AG08396 (cell line): ENCODE measurements at regions not wholly inside any gene's neighbourhood (a gene's known extent, or its start where the extent isn't known, plus 50 kb on each side); places are given as distances from the start of the nearest gene placed in this dataset.
"Not testable (repeated sequence)": the region's sequence is repeated elsewhere in the genome, so short reads cannot be mapped to it uniquely, and the experiment has no call there.

ENCODE experiments used
- DNase-seq: peaks from one replicate; pipeline ENCODE4 v3.0.0; 2012; ENCODE audit warnings: low spot score, mixed read lengths

DNA sequence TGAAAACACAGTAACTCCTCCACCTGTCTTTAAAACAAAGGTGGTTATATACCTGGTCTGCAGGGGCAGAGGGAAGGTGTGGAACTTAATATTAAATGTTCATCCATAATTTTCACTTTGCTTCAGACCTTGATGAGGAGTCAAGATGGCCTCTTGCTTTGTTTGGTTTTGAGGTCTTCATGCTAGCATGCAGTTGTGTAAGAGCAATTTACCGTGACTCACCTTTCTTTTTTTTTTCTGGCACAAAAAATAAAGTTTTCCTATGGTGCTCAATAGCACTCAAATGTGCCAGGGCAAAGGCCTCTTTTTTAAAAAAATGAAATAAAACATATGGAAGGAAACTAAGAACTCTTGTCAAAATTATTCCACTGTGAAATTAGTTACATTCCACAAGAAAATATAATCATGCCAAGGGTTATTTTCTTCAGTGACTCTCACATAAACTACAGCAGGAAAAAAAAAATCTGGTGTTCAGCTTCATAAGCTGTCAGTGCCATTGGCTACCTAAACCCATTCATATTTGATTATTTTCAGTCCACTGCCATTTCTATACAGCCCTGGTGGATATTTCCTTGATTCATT, 128.2 kb downstream of the SLC7A11 start:
- DNase-seq, result peak; percentile 38

DNA sequence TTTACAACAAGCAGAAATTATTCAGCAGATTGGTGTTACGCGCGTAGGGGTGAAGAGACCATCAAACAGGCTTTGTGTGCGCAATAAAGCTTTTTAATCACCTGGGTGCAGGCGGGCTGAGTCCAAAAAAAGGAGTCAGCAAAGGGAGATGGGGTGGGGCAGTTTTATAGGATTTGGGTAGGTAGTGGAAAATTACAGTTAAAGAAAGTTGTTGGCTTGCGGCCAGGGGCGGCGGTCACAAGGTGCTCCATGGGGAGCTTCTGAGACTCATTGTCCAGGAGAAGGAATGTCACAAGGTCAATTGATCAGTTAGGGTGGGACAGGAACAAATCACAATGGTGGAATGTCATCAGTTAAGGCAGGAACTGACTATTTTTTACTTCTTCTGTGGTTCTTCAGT, 129.3 kb downstream of the SLC7A11 start:
- not testable (repeated sequence) for DNase-seq

DNA sequence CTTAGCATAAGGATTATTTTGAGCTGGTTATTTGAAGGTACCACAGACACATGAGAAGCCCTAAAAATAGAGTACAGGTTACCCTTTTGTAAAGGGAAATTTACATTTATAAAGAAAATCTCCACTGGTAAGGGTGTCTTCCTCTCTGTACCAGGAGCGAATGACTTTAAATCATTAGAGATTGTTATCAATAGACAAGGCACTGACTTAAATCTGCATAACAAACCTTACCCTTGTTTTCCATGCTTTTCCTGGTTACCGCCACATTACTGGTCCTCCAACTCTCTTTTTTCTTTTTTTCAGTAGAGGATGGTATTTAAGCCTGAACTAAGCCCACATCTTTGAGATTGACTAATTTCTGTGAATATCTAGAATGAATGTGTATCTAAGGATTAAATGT, 129.8 kb downstream of the SLC7A11 start:
- no peak for DNase-seq

DNA sequence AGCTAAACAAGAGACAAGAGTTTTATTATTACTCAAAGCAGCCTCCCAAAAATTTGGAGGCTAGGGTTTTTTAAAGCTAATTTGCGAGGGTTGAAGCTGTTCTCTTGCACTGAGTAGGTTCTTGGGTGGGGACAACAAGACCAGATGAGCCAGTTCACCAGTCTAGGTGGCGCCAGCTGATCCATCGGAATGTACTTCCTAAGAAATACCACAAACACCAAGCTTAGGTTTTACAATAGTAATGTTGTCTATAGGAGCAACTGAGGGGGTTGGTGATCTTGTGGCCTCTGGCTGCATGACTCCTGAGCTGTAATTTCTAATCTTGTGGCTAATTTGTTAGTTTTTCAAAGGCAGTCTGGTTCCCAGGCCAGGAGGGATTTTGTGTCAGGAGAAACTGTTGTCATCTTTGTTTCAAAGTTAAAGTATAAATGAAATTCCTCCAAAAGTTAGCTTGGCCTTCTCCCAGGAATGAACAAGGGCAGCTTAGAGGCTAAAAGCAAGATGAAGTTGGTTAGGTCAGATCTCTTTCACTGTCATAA, 130.6 kb downstream of the SLC7A11 start:
- DNase-seq, result no peak

DNA sequence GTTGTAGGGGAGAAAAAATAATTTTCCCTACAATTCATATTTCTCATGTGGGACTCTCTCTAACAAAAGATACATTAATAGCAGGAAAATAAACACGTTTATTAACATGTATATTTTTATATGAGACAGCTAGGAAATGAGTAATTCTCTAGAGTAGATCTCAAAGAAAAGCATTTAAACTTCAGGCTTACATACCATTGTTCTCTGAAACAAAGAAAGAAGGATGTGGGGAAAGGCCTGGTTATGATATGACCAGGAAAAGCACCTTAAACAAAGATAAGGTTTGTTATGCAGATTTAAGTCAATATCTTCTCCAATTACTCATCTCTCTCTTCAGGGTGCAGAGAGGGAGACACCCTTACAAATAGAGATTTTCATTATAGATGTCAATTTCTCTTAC, 131.3 kb downstream of the SLC7A11 start:
- DNase-seq, result no peak

DNA sequence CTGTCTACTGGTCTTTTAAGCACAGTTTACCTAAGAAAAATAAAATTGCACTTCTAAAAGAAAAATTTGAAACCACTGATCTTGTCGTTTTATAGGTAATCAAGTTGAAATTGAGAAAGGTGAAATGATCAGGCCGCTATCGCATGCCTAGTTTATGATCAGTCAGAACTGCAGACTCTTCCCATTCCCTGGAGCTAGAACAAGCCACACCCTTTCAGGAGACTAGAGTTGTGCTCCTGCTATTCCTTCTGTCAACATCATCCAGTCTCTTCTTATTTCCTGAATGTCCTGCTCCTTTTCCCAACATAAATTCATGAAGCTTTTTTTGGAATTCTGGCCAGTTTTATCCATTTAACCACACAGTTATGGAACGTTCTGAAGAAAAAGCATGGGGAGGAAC, 135.1 kb downstream of the SLC7A11 start:
- no peak for DNase-seq

DNA sequence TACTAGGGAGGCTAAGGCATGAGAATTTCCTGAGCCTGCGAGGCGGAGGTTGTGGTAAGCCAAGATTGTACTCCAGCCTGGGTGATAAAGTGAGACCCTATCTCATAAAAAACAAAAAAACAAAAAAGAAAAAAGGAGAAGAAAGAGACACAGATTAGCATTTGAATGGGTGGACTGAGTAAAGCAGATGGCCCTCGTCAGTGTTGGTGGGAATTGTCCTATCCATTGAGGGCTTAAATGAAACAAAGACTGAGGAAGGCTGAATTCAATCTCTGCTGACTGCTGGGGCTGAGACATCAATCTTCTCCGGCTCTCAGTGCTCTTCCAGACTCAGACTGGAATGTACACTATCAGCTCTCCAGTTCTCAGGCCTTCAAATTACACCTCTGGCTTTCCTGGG, 136.8 kb downstream of the SLC7A11 start:
- DNase-seq, result no peak

DNA sequence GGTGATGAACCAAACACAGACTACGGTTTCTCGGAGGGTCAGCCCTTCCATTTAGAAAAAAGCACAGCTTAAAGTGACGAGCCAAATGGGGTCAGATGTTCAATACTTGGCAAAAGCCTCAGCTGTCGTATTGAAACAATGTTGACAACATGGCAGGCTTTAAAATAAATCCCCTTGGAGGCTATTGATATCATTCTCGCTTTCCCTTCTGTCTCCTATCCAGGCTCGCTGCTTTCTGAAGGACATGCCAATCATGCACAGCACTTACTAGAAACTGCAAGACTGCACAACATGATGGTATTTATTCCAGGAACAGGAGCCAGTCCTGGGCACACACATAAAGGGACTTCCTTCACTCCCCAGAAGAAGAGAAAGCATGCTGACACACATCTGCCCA, 137.9 kb downstream of the SLC7A11 start:
- no peak for DNase-seq

DNA sequence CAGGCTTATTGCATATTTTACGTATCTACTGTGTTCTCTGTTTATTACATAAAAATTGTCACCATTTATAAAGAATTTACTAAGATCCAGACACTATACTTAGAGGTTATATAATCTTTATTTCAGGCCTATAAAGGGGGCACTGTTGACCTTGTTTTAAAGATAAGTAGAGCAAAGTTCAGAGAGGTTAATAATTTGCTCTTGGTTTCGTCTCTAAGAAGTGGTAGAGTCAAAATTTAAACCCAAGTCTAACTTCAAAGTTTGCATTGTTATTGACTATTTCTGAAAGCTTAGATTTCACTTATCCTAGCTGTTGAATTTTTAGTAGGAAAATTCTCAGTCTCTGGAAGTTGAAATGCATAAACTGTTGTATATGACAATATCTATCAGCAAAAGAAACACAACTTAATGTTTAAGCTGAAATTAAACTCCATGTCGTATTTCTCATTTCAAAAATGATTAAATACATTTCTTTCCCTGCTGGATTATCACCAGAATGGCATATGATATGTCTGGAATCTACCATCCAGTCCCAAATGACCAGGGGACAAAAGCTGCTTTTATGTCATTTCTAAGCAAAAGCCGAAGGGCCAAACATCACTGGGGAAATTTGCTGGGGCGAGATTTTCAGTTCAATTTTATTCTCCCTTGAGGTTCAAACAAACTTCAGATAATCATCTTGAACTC, 138.4 kb downstream of the SLC7A11 start:
- no peak for DNase-seq

DNA sequence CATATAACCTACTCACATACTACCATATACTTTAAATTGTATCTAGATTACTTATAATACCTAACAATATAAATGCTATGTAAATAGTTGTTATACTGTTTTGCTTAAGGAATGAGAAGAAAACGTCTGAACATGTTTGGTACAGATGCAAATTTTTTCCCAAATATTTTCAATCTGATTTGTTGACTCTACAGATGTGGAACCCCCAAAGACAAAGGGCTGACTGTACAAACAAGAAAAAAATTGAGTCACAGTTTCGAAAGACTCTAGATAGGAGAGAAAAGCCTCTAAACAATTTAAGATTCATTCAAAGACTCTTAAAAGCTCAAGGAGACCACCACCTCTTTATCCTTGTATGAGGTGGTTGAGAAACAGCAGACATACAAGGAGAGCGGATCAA, 142.8 kb downstream of the SLC7A11 start:
- DNase-seq, result no peak

DNA sequence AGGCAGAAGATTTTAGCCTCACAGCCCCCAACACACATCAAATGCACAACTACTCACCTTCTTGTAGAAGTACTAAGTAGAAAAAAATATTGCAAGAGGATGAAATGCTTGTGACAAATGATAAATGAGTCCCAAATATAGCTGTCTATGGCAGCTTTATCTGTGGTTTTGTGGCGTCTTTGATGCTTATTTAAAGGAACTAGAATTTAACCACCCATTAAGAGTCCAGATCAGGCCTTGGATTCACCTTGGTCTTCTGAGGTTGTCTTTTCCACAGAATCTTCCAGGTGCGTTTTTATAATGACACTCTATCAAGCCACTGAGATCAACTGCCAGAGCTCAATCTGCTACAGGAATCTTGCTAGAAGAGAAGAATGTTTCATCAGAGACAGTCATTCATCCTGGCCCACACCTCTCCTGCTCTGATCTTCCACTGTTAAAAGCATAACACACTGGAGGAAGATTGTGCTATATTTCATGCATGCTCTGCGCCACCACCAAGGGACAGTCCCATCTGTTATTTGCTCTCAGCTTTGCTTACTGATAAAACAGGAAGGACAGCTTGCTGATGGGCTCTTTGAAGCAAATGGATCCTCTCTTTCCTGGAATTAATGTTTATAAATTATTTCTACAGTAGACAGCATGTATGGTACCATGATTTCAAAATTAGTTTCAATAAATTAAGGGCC, 144.1 kb downstream of the SLC7A11 start:
- DNase-seq, result no peak

DNA sequence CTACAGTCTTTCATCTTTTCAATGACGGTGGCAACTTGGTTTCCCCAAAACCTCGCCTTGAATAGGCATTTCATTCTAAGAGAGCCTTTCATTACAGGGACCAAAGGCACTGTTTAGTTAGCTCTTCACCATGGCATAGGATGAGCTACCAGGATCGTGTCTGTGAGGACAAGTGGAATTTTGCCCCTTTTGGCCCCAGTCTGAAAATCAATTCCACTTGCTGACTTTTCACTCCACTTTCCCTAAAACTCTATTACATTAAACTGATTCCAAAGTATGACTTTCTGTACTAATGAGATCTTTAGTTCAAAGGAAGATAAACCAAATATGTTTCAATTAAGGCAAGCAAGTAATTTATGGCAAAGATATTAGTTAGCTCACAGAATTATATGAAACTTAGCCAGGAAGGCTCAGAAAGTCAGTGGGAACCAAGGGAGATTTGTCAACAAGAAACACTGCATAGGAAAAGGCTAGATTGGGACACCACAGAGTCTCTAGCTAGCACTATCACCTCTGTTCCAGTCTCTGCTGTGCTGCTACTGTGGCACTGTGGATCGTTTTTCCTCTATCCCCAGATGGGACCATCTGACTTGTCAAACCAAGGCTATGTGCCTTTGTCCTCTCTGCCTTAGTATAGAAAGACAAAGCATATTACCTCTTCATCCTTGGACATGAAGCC, 145.6 kb downstream of the SLC7A11 start:
- no peak for DNase-seq

DNA sequence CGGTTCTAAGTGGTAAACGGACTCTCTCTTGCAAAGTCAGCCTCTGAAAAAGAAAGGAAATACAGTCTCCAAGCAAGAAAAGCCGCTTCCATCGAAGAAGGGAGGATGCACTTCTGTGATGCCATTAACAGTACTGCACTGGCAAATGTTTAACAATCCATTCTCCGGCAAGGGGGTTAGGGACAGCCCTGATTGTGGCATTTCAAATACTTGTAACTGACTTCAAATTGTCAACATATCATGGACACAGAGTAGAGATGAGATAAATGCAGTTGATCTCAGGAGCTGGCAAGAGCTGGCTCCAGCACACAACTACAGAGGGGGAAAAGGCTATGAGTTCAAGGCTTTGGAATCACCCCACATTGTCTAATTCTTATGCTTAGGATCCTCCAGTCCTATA, 146.8 kb downstream of the SLC7A11 start:
- DNase-seq, result no peak

DNA sequence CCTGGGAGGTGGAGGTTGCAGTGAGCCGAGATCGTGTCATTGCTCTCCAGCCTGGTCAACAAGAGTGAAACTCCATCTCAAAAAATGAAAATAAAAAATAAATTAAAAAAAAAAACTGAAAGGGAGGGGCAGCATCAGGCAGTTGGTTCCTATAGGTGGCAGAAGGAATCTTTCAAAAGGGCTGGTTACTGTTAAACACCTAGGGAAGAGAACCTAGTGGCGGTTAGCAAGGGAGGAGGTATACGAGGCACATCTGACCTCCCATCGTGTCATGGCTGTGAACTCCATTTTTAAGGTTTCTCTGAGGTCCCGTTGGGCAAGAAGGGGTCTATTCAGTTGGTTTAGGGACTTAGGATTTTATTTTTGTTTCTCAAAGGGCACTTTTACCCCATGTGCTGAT, 150.1 kb downstream of the SLC7A11 start:
- DNase-seq, result no peak

DNA sequence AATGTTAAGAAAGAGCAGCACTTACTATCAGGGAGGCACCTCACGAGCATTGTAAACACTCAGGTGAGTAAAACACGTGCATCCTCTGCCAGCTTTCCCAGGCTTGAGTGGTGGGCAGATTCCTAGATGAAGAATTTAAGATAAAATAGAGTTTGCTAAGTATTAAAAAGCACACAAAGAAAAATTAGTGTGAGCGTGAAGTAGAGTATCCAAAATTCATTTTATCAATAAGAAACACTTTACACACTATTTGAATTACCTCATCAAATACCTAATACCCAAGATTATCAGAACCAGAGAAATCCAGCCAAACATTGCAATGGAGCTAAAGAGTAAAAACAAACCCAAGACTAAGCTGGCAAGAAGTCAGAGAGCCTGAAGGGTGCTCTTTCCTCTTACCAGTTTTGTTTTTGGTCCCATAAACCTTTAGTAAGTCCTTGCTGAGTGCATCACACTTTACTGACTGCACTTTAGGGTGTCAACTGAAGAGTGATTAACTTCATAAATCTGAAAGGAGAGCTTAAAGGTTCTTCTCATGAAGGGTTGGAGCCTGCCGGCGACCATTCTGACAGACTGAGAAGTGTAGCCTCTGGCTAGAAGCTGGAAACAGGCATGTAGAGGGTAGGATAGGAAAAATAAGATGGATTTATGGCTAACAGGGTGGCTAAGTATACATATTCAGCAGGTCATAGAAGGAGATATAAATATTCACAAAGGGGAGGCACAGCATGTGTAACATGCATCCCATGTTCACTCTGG, 151.1 kb downstream of the SLC7A11 start:
- no peak for DNase-seq

DNA sequence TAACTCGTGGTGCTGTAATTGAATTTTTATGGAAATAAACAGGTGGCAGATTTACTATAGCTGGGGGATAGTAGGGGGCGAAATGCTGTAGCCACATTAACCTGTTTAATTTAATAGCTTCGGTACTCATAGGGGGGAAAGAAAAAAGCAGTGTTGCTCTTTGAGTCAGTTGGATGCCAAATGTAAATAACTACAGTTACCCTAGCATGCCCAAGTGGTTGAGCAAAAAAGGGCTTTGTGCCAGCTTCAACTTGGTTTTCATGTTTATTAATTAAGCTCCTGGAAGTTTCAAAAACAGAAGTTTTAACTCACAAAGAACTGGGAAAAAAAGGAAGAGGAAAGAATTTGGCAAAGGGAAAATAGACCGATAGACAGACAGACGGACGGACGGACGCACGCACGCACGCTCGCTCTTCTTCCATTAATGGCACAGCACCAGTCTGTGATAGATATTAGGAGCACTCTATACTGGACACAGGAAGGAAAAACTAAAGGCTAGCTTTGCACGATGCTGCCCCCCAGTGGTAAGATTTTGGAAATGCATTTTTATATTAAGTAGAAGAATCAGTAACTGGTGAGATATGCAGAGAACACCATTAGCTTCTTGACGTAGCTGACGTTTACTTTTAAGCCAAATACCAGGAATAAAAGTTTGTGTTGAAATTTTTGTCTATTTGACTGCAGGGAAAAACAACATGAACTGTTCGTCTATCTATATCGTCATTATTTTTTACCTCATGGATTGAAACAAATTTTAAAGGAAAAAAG, 151.8 kb downstream of the SLC7A11 start:
- DNase-seq, result peak; percentile 86

DNA sequence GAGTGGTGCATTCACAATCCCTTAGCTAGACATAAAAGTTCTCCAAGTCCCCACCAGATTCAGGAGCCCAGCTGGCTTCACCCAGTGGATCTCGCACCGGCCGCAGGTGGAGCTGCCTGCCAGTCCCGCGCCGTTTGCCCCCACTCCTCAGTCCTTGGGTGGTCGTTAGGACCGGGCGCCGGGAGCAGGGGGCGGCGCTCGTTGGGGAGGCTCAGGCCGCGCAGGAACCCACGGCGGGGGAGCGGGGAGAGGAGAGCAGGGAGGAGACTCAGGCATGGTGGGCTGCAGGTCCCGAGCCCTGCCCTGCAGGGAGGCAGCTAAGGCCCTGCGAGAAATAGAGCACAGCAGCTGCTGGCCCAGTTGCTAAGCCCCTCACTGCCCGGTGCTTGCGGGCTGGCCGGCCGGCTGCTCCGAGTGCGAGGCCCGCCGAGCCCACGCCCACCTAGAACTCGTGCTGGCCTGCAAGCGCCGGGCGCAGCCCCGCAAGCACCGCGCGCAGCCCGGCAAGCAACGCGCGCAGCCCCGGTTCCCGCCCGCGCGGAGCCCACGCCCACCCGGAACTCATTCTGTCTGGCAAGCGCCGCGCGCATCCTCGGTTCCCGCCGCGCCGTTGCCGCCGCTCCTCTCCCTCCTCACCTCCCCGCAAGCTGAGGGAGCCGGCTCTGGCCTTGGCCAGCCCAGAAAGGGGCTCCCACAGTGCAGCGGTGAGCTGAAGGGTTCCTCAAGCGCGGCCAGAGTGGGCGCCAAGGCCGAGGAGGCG, 153.5 kb downstream of the SLC7A11 start:
- no peak for DNase-seq

DNA sequence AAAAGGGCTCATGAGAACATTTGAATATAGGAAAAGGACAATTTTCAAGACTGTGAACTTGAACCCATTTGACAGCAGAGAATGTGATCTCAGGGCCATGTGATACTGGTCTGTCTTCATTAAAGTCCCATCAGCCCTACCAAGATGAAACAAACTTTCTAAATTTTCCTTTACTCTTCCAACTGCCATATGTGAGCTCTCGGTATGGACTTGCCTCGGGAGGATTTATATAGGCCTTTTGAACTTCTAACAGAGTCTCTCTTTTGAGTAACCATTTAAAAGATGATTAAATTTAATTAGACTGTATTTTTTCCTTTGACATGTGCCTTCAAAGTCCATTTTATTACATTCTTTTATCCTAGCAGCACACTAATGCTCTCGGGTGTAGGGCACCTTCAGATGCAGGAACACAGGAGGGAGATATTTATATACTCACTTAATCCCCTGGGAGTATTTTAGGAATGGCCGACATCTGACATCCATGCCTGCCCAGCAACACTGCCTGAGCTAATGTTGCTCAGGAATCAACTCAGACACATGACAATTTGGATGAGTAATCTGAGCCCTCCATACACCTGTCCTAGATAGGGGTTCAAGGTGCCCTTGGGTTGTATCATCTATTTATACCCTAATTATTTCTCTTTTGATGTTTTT, 155.0 kb downstream of the SLC7A11 start:
- DNase-seq, result no peak

DNA sequence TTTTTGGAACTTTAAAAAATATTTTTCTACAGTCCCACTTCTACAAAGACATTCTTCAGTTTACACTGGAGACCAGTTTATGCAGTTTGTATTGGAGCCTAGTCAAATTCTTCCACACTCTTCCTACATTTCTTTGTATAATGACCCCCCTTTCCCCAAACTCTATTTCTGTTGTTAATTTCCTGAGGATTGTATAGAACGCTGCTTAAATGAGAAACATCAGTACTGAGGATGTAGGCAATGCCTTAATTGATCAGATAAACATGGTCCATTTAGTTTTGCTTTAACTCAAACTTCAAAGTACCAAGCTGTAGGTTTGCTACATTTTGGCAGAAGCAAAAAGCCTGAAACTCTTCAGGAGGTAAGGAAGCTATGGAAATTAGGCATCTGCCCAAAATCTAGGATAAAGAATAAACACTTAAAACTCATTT, 155.5 kb downstream of the SLC7A11 start:
- DNase-seq, result no peak

DNA sequence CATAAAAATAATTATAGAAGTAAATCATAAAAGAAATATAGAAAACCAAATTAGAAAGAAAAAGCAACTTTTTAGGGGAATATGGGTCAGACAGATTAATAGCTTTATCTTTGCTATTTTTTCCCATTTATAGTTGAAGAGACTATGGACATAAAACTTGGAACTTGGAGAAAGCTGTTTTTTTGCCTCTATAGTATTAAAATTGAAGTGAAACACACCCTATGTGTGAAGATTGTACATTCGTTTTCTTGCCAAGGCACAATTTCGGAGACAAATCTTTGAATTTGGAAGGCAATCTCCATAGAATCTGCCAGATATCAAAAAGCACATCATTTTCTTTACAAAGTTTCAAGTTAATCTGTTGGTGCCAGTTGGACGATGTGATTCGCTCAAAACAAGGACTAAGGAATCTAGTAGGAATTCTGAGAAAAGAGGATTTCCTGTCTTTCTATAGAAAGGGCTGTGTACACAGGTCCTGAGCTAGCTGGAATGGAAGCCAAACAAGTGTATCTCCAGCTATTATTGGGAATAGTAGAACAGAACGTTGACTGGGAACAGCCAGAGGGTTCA, 156.3 kb downstream of the SLC7A11 start:
- DNase-seq, result no peak
